H1 (cell line): ENCODE measurements at regions not wholly inside any gene's neighbourhood (a gene's known extent, or its start where the extent isn't known, plus 50 kb on each side); places are given as distances from the start of the nearest gene placed in this dataset.

Experiments used
- CTCF ChIA-PET: fragments of 300-600 bp; sonication (Branson Sonifier 250); formaldehyde crosslinking; loops from one replicate; lab custom pipeline; 2021; ENCODE audit not compliant: partially characterized antibody; lab: Charles Lee
- POLR2A ChIA-PET: fragments of 300-600 bp; sonication (Branson Sonifier 250); formaldehyde crosslinking; loops from one replicate; lab custom pipeline; 2021; ENCODE audit warnings: inconsistent platforms; ENCODE audit not compliant: partially characterized antibody; lab: Charles Lee
- DNase-seq, 2 experiments: peaks; one replicate each; pipeline versions ENCODE4 v3.0.0 to v3.0.0-alpha.2; 2010 to 2022; ENCODE audit warnings: low spot score in 2 of 2, low read depth in 1 of 2, mixed read lengths in 1 of 2
- FAIRE-seq: peaks from 2 replicates; lab custom pipeline; 2011; peaks lifted over from hg19 to GRCh38; lab: Jason Lieb, UNC
- H2AFZ ChIP-seq: 2 replicates; pipeline ENCODE4 v1.8.1; 2012; ENCODE audit warnings: low read length, inconsistent platforms
- H2AK5ac ChIP-seq: 2 replicates; pipeline ENCODE4 v1.6.1; 2013; ENCODE audit warnings: low read depth, low read length
- H2BK120ac ChIP-seq: replicated peaks from 2 replicates; pipeline ENCODE3; 2013; ENCODE audit warnings: low read depth, low read length, inconsistent platforms
- H2BK12ac ChIP-seq: 2 replicates; pipeline ENCODE4 v1.6.1; 2013; ENCODE audit warnings: low read depth, low read length
- H2BK15ac ChIP-seq: 2 replicates; pipeline ENCODE4 v1.6.1; 2013; ENCODE audit warnings: low read length
- H2BK20ac ChIP-seq: 2 replicates; pipeline ENCODE4 v1.6.1; 2013; ENCODE audit warnings: low read length
- H2BK5ac ChIP-seq: 2 replicates; pipeline ENCODE4 v1.6.1; 2013; ENCODE audit warnings: low read depth, low read length
- H3K14ac ChIP-seq: 2 replicates; pipeline ENCODE4 v1.6.1; 2013; ENCODE audit warnings: inconsistent platforms; ENCODE audit not compliant: insufficient read length
- H3K18ac ChIP-seq: 2 replicates; pipeline ENCODE4 v1.6.1; 2013; ENCODE audit warnings: low read length; ENCODE audit errors: extremely low read depth
- H3K23ac ChIP-seq: 2 replicates; pipeline ENCODE4 v1.6.1; 2013; ENCODE audit warnings: inconsistent platforms; ENCODE audit not compliant: insufficient read length
- H3K23me2 ChIP-seq: 2 replicates; pipeline ENCODE4 v1.6.1; 2013; ENCODE audit warnings: low read depth, low read length
- H3K27ac ChIP-seq: 2 replicates; pipeline ENCODE4 v1.6.1; 2011; ENCODE audit warnings: low read depth, low read length, inconsistent platforms
- H3K27me3 ChIP-seq, 4 experiments: replicated peaks in 1 of 4; 1 replicate in 1 of 4; 2 replicates in 3 of 4; pipeline versions ENCODE4 v1.6.1 to v1.8.1; 2011 to 2013; ENCODE audit warnings: low read length in 3 of 4, mild to moderate bottlenecking in 3 of 4, inconsistent platforms in 2 of 4, mixed read lengths in 2 of 4, moderate library complexity in 1 of 4; ENCODE audit not compliant: control insufficient read depth in 3 of 4, insufficient read depth in 3 of 4; ENCODE audit errors: extremely low read depth in 1 of 4
- H3K36me3 ChIP-seq, 4 experiments: 2 replicates each; pipeline versions ENCODE4 v1.6.1 to v1.8.1; 2011 to 2013; ENCODE audit warnings: mild to moderate bottlenecking in 4 of 4, low read length in 3 of 4, moderate library complexity in 2 of 4, control low read depth in 1 of 4, inconsistent platforms in 1 of 4; ENCODE audit not compliant: insufficient read depth in 4 of 4, control insufficient read depth in 2 of 4
- H3K4ac ChIP-seq: replicated peaks from 2 replicates; pipeline ENCODE3; 2013; ENCODE audit warnings: low read length, low read depth, mixed read lengths, inconsistent platforms; ENCODE audit not compliant: insufficient read length
- H3K4me1 ChIP-seq, 4 experiments: replicated peaks in 1 of 4; 1 replicate in 1 of 4; 2 replicates in 3 of 4; pipeline versions ENCODE4 v1.6.1 to v1.8.1; 2011 to 2013; ENCODE audit warnings: low read length in 3 of 4, inconsistent platforms in 2 of 4, mixed read lengths in 1 of 4; ENCODE audit not compliant: insufficient read depth in 4 of 4, control insufficient read depth in 3 of 4
- H3K4me2 ChIP-seq, 2 experiments: 2 replicates each; pipeline versions ENCODE4 v1.6.1 to v1.8.1; 2011 to 2013; ENCODE audit warnings: low read depth in 2 of 2, low read length in 2 of 2, control low read depth in 1 of 2, inconsistent platforms in 1 of 2, mild to moderate bottlenecking in 1 of 2; ENCODE audit not compliant: insufficient read depth in 1 of 2
- H3K4me3 ChIP-seq, 4 experiments: fragments of 200-600, 300-600 bp in 1 of 4; sonication (generic), shearing (Covaris generic), sonication (Bioruptor Twin) in 1 of 4; 2 replicates each; pipeline versions ENCODE4 v1.5.1 to v1.8.1; 2011 to 2016; ENCODE audit warnings: low read length in 4 of 4, low read depth in 3 of 4, control low read depth in 2 of 4, inconsistent platforms in 2 of 4, mild to moderate bottlenecking in 2 of 4, mixed read lengths in 1 of 4, moderate library complexity in 1 of 4; ENCODE audit not compliant: insufficient read depth in 2 of 4; ENCODE audit errors: extremely low read depth in 1 of 4
- H3K56ac ChIP-seq: replicated peaks from 2 replicates; pipeline ENCODE3; 2013; ENCODE audit warnings: low read depth, mild to moderate bottlenecking, mixed read lengths, low read length, inconsistent platforms; ENCODE audit not compliant: insufficient read length
- H3K79me1 ChIP-seq: 2 replicates; pipeline ENCODE4 v1.6.1; 2013; ENCODE audit warnings: low read depth, low read length, control low read depth
- H3K79me2 ChIP-seq, 2 experiments: 2 replicates each; pipeline versions ENCODE4 v1.6.1 to v1.8.1; 2012 to 2013; ENCODE audit warnings: low read length in 2 of 2, mild to moderate bottlenecking in 2 of 2, inconsistent platforms in 1 of 2; ENCODE audit not compliant: insufficient read depth in 2 of 2, control insufficient read depth in 1 of 2
- H3K9ac ChIP-seq, 4 experiments: replicated peaks in 1 of 4; 1 replicate in 1 of 4; 2 replicates in 3 of 4; pipeline versions ENCODE4 v1.6.1 to v1.8.1; 2011 to 2013; ENCODE audit warnings: low read depth in 3 of 4, low read length in 3 of 4, control low read depth in 2 of 4, mild to moderate bottlenecking in 2 of 4, moderate library complexity in 2 of 4, inconsistent platforms in 1 of 4; ENCODE audit errors: extremely low read depth in 1 of 4
- H3K9me3 ChIP-seq, 2 experiments: 2 replicates each; pipeline versions ENCODE4 v1.6.1 to v1.8.1; 2012 to 2013; ENCODE audit warnings: mild to moderate bottlenecking in 2 of 2, moderate library complexity in 2 of 2, control low read depth in 1 of 2, inconsistent platforms in 1 of 2, low read depth in 1 of 2, low read length in 1 of 2, mixed read lengths in 1 of 2; ENCODE audit not compliant: insufficient read depth in 2 of 2
- H4K20me1 ChIP-seq, 2 experiments: replicated peaks in 1 of 2; 2 replicates each; pipeline versions ENCODE3 to v1.8.1; 2011 to 2013; ENCODE audit warnings: inconsistent platforms in 2 of 2, low read length in 2 of 2, mild to moderate bottlenecking in 1 of 2; ENCODE audit not compliant: insufficient read depth in 2 of 2, control insufficient read depth in 1 of 2
- H4K5ac ChIP-seq: 2 replicates; pipeline ENCODE4 v1.6.1; 2013; ENCODE audit warnings: low read length, low read depth, mixed read lengths, inconsistent platforms; ENCODE audit not compliant: insufficient read length
- H4K8ac ChIP-seq: 2 replicates; pipeline ENCODE4 v1.8.0; 2013; ENCODE audit warnings: mild to moderate bottlenecking, moderate library complexity, low read length, inconsistent platforms; ENCODE audit not compliant: insufficient read depth; ENCODE audit errors: extremely low read depth
- H4K91ac ChIP-seq: replicated peaks from 2 replicates; pipeline ENCODE3; 2013; ENCODE audit warnings: low read length, mixed read lengths, inconsistent platforms; ENCODE audit not compliant: insufficient read length
- BCL11A ChIP-seq, 2 experiments: IDR thresholded peaks; one replicate each; pipeline ENCODE4 v1.6.1; 2011; ENCODE audit warnings: low read depth in 2 of 2, low read length in 2 of 2, mild to moderate bottlenecking in 2 of 2
- CBX5 ChIP-seq: fragments of 300-800, 300-1000 bp; sonication (generic); IDR thresholded peaks from 2 replicates; pipeline ENCODE4 v1.7.1; 2016; ENCODE audit warnings: antibody characterized with exemption, low read length, low read depth
- GTF2F1 ChIP-seq: IDR thresholded peaks from 2 replicates; pipeline ENCODE4 v1.6.1; 2012; ENCODE audit warnings: low read depth, low read length, improper control_type of control experiment, borderline replicate concordance
- KDM1A ChIP-seq: fragments of 200-600, 300-600 bp; sonication (generic); IDR thresholded peaks from 2 replicates; pipeline ENCODE4 v1.7.1; 2016; ENCODE audit warnings: mild to moderate bottlenecking, low read length, borderline replicate concordance
- NRF1 ChIP-seq: IDR thresholded peaks from 2 replicates; pipeline ENCODE4 v1.6.1; 2011; ENCODE audit warnings: mild to moderate bottlenecking, low read depth, low read length, improper control_type of control experiment
- SIRT6 ChIP-seq: IDR thresholded peaks from one replicate; pipeline ENCODE4 v1.7.1; 2012; ENCODE audit warnings: low read length, inconsistent platforms
- SIX5 ChIP-seq: IDR thresholded peaks from 2 replicates; pipeline ENCODE4 v1.6.1; 2011; ENCODE audit warnings: mild to moderate bottlenecking, low read depth, low read length
- SRF ChIP-seq: IDR thresholded peaks from 2 replicates; pipeline ENCODE4 v1.6.1; 2011; ENCODE audit warnings: mild to moderate bottlenecking, low read depth, low read length, moderate library complexity
- WGBS, 2 experiments: shearing (Covaris generic) in 1 of 2; methylation state at CpG; one replicate each; pipeline versions ENCODE4 v1.1.6 to v1.1.7; 2013 to 2015; ENCODE audit warnings: low lambda C conversion rate in 2 of 2, mixed read lengths in 2 of 2, inconsistent platforms in 1 of 2, low coverage in 1 of 2, missing lambda C conversion rate in 1 of 2; ENCODE audit not compliant: insufficient replicate concordance in 2 of 2, insufficient coverage in 1 of 2, insufficient read length in 1 of 2; ENCODE audit errors: extremely low coverage in 1 of 2, missing lambda C conversion rate in 1 of 2; 5-methylcytosine and 5-hydroxymethylcytosine counted together
- TF ChIP-seq, protein P1 (sequence below), 3 experiments: IDR thresholded peaks; 1 replicate in 2 of 3; 2 replicates in 1 of 3; pipeline versions ENCODE4 v1.5.1 to v1.6.1; 2011; ENCODE audit warnings: low read length in 3 of 3, mild to moderate bottlenecking in 3 of 3, inconsistent platforms in 2 of 3, low read depth in 1 of 3, moderate library complexity in 1 of 3; ENCODE audit not compliant: insufficient read depth in 1 of 3; ENCODE audit errors: control extremely low read depth in 1 of 3
- TF ChIP-seq, protein P2 (sequence below): IDR thresholded peaks from 2 replicates; pipeline ENCODE4 v1.6.1; 2012; ENCODE audit warnings: low read length, inconsistent platforms

DNA sequence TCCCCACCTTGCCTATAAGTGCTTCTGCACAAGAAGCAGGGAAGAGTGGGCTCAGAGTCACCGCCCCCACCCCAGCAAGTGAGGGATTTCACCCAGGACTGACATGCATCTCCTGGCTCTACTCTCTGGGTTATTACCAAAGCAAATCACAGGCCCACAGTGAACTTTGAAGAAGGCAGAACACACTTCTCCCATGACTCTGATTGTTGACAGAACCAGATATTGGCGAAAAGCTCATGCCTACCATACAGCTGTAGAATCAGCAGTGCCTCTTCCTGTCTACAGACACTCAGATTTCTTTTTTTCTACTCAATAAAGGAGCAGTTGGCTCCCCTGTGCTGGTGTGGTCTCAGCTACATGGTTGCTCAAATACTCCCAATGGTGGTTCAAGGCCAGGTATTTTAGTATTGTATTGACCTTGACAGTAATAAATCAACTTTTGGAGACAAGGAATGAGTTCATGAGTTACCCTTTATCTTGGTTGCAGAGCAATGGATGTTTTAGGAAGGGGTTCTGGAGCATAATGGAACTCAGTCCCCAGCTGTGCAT lies 512.9 kb upstream of the ID2 start:
- H3K27me3 ChIP-seq = no peaks in the 10 kb centered on the region; a peak in 1 of 7 replicates
- no peaks in the 10 kb centered on the region for H3K9me3 ChIP-seq
- no peak overlapping the region for H3K56ac ChIP-seq
- no peak overlapping the region for H3K14ac ChIP-seq
- H2BK15ac ChIP-seq = no peak overlapping the region
- no peak overlapping the region for H2AK5ac ChIP-seq
- DNase-seq (no peak), FAIRE-seq (no peak)
- H2BK12ac ChIP-seq = no peak overlapping the region
- H4K20me1 ChIP-seq = no peaks in the 10 kb centered on the region
- H2BK20ac ChIP-seq = no peak overlapping the region
- no peak overlapping the region for H3K4me3 ChIP-seq
- no peak overlapping the region for H3K18ac ChIP-seq
- 93% methylated on average over 2 of the region's 2 CpGs; no CpG with 5 or more reads in 1 of the 2 experiments for WGBS, 2 experiments
- no peak overlapping the region for H3K27ac ChIP-seq
- ChIA-PET CTCF (no interaction called here), POLR2A (interaction anchor here (1.1 kb wide), 1 partner anchor 11 kb away, joined by 3 read pairs; no protein-coding TSS in a partner anchor)
- no peak overlapping the region for H3K9ac ChIP-seq
- H4K91ac ChIP-seq = no peak overlapping the region
- no peaks in the 10 kb centered on the region for H3K79me1 ChIP-seq
- no peaks in the 10 kb centered on the region for H3K36me3 ChIP-seq
- H2AFZ ChIP-seq = 0 out of 2 replicates have a peak overlapping the region, but pooled peaks have one; percentile 52
- H3K23ac ChIP-seq = no peak overlapping the region
- H3K79me2 ChIP-seq = no peaks in the 10 kb centered on the region
- no peak overlapping the region for H4K5ac ChIP-seq
- peaks cover 0 to 2% (median 0%) of the 10 kb centered on the region in 4 experiments; a peak in 1 of 7 replicates for H3K4me1 ChIP-seq
- H3K4ac ChIP-seq = no peak overlapping the region
- no peak overlapping the region for H3K4me2 ChIP-seq
- no peaks in the 10 kb centered on the region for H3K23me2 ChIP-seq
- no peak overlapping the region for H2BK5ac ChIP-seq
- H4K8ac ChIP-seq = no peak overlapping the region
- no peak overlapping the region for H2BK120ac ChIP-seq
- no peak for TF ChIP-seq SRF
- TF ChIP-seq KDM1A = no peak
- no peak for TF ChIP-seq NRF1
- TF ChIP-seq SIX5 = no peak
- TF ChIP-seq GTF2F1 = no peak
- no peak for TF ChIP-seq CBX5
- TF ChIP-seq, protein P1, sequence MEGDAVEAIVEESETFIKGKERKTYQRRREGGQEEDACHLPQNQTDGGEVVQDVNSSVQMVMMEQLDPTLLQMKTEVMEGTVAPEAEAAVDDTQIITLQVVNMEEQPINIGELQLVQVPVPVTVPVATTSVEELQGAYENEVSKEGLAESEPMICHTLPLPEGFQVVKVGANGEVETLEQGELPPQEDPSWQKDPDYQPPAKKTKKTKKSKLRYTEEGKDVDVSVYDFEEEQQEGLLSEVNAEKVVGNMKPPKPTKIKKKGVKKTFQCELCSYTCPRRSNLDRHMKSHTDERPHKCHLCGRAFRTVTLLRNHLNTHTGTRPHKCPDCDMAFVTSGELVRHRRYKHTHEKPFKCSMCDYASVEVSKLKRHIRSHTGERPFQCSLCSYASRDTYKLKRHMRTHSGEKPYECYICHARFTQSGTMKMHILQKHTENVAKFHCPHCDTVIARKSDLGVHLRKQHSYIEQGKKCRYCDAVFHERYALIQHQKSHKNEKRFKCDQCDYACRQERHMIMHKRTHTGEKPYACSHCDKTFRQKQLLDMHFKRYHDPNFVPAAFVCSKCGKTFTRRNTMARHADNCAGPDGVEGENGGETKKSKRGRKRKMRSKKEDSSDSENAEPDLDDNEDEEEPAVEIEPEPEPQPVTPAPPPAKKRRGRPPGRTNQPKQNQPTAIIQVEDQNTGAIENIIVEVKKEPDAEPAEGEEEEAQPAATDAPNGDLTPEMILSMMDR (IDR thresholded peaks at IDR 0.05; ENCODE audit: control extremely low read depth in 1 of 3, insufficient read depth in 1 of 3, low read depth in 1 of 3, low read length in 3 of 3) = no peak
- TF ChIP-seq, protein P2, sequence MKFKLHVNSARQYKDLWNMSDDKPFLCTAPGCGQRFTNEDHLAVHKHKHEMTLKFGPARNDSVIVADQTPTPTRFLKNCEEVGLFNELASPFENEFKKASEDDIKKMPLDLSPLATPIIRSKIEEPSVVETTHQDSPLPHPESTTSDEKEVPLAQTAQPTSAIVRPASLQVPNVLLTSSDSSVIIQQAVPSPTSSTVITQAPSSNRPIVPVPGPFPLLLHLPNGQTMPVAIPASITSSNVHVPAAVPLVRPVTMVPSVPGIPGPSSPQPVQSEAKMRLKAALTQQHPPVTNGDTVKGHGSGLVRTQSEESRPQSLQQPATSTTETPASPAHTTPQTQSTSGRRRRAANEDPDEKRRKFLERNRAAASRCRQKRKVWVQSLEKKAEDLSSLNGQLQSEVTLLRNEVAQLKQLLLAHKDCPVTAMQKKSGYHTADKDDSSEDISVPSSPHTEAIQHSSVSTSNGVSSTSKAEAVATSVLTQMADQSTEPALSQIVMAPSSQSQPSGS = no peak
- TF ChIP-seq BCL11A (IDR thresholded peaks at IDR 0.05; ENCODE audit: low read depth in 2 of 2, low read length in 2 of 2) = no peak
- TF ChIP-seq SIRT6 = no peak
